GM12864 (cell line): ENCODE measurements at regions not wholly inside any gene's neighbourhood (a gene's known extent, or its start where the extent isn't known, plus 50 kb on each side); places are given as distances from the start of the nearest gene placed in this dataset.

Experiments
- DNase-seq: peaks from one replicate; pipeline ENCODE4 v3.0.0-alpha.2; 2011; ENCODE audit warnings: low read depth
- H3K4me3 ChIP-seq: 2 replicates; pipeline ENCODE4 v1.5.1; 2011; ENCODE audit warnings: mild to moderate bottlenecking, low read depth, low read length, control low read depth
- TF ChIP-seq, protein P1 (sequence below): IDR thresholded peaks from 2 replicates; pipeline ENCODE4 v1.5.1; 2011; ENCODE audit warnings: low read depth, mild to moderate bottlenecking, moderate library complexity, low read length, control low read depth, inconsistent platforms; ENCODE audit errors: missing control alignments

GRCh38 chr1:193661385-193661784 is 475.0 kb upstream of the B3GALT2 start:
- TF ChIP-seq, protein P1, sequence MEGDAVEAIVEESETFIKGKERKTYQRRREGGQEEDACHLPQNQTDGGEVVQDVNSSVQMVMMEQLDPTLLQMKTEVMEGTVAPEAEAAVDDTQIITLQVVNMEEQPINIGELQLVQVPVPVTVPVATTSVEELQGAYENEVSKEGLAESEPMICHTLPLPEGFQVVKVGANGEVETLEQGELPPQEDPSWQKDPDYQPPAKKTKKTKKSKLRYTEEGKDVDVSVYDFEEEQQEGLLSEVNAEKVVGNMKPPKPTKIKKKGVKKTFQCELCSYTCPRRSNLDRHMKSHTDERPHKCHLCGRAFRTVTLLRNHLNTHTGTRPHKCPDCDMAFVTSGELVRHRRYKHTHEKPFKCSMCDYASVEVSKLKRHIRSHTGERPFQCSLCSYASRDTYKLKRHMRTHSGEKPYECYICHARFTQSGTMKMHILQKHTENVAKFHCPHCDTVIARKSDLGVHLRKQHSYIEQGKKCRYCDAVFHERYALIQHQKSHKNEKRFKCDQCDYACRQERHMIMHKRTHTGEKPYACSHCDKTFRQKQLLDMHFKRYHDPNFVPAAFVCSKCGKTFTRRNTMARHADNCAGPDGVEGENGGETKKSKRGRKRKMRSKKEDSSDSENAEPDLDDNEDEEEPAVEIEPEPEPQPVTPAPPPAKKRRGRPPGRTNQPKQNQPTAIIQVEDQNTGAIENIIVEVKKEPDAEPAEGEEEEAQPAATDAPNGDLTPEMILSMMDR: no peak
- no peak for DNase-seq
- H3K4me3 ChIP-seq: no peak overlapping the region

DNA sequence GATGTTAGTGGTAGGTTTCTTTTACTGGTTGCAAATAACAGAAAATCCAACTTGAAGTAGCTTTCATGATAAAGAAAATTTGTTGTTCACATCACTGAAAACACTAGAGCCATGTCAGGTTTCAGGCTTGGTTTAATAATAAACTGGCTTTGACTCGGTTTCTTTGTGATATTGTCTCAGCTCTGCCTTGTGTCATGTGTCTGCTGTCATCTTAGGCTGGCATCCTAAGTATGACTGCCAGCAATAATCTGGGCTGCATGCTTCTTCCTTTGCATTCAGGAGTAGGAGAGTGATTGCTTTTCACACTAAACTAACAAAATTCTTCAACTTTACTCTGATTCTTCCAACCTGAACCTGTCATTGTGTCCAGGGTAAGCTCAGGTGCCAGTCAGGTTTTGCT is 474.0 kb upstream of the B3GALT2 start:
- TF ChIP-seq, protein P1: no peak

DNA sequence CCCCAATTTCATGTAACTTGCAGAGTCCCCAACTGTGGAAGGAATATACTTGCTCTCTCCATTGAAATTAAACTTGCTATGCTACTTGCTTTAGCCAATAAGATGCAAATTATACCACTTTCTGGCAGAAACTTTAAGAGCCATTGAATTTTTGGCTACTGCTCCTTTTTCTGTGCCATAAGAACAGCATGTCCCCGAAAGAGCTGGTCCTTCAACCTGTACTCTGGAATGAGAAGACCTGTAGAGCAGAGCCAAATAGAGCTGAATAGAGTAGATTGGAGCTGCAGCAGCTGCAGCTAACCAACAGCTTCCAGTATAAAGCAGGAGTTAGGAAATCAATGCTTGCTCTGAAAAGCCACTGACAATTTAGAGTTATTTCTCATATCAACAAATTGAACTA is 472.3 kb upstream of the B3GALT2 start:
- TF ChIP-seq, protein P1: no peak
- DNase-seq: no peak
- no peak overlapping the region for H3K4me3 ChIP-seq

More for the DNA sequence above, 474.0 kb upstream of the B3GALT2 start:
- DNase-seq: no peak
- no peak overlapping the region for H3K4me3 ChIP-seq

GRCh38 chr1:193658081-193658480 is 471.7 kb upstream of the B3GALT2 start:
- DNase-seq: no peak
- no peak overlapping the region for H3K4me3 ChIP-seq
- TF ChIP-seq, protein P1: no peak

DNA sequence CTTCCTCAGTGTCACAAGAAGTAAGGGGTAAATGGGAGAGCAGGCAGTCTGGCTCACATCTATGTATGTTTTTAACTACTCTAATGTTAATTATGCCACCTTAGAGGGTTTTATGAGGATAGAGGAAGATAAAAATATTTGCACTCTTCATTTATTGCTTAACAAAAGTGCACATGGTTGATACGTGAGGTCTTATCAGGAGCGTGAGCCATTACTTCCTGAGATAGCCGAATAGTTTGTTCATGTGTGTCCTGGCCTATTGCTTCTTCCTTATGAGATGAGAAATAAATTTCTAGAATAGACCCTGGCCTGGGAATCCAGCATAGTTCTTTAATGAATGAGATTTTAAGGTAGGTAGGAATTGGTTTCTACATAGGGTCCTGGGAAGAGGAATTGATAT is 471.1 kb upstream of the B3GALT2 start:
- TF ChIP-seq, protein P1: no peak
- DNase-seq: no peak
- H3K4me3 ChIP-seq: no peak overlapping the region

GRCh38 chr1:193656841-193657240 is 470.4 kb upstream of the B3GALT2 start:
- TF ChIP-seq, protein P1: no peak
- no peak for DNase-seq
- no peak overlapping the region for H3K4me3 ChIP-seq

DNA sequence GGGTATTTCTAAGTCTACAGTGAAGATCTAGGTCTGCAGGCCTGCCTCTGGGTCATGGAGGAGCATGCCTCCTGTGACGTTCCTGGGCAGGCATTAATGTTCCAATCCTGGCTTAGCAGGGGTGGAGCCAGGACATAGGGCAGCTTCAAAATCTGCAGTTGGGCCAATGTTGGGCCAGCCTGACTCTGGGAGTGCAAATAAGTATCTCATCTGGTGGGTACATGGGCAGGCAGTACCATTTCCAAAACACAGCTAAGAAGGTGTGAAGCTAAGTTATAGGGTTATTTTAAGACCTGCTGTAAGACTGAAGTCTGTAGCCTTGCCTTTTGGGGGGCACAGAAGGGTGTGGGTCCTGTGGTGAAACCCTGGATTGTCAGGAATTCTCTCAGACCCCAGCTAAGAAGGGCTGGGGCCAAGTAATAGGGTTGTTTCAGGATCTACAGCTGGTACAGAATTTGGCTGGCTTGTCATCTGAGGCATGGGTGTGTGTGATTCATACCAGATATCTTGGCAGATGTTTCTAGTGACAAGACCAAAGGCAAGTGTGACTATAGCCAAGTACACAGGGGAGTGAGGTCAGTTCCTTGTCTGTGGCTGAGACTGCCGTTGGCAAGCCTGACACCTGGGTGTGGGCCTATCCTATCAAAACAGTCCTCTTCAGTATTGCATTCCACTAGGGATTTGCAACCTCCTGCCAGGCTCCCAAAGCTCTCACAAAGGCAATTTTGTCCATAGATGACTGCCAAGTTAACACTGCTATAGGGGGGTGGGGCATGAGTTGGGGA is 468.7 kb upstream of the B3GALT2 start:
- no peak overlapping the region for H3K4me3 ChIP-seq
- TF ChIP-seq, protein P1: no peak
- DNase-seq: no peak
